Islet of Langerhans (tissue), 1 donor: ENCODE measurements at regions not wholly inside any gene's neighbourhood (a gene's known extent, or its start where the extent isn't known, plus 50 kb on each side); places are given as distances from the start of the nearest gene placed in this dataset.

Source experiments
- FAIRE-seq: peaks from one replicate; lab custom pipeline; 2011; peaks lifted over from hg19 to GRCh38; lab: Jason Lieb, UNC

DNA sequence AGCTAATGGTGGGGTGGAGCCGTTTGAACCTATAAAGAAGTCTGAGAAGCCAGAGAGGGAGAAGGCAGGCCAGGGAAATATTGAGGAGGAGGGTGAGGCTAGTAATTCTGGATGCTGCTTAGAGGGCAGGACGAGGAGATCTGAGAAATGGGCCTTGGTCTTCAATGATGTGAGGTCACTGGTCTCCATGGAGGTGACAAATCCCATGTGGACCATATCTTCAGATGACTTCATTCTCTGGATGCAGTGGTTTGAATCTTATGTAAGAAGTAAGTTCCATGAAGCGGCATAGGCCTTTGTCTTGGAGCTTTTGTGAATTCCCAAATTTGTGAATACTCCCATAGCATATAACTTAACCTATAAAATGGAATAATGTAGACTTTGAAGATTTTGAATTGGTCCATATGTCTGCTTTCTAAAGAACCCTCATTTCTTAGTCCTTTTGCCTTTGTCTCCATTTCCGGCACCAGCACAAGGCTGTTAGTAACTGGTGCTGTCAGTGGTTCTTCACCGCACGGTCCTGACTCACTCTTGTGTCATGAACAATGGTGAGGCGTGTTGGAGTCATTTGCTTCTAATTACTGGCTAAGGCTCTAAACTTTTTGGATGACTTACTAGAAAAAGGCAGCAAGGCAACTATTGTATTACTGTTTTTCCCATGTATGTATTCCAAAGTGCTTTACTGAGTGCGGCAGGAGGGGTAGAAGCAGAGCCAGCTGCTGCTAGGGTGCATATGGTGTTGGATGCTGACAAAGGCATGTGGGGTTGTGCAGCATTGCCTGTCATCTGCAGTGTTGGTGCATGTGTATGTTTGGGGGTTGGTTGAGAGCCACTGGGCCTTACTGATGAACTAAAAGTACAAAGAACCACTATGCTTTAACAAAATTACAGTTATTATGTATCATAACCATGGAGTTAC is 279.3 kb upstream of the C2CD4B start:
- FAIRE-seq, result no peak

GRCh38 chr15:62445244-62445643 is 280.2 kb upstream of the C2CD4B start:
- no peak for FAIRE-seq

DNA sequence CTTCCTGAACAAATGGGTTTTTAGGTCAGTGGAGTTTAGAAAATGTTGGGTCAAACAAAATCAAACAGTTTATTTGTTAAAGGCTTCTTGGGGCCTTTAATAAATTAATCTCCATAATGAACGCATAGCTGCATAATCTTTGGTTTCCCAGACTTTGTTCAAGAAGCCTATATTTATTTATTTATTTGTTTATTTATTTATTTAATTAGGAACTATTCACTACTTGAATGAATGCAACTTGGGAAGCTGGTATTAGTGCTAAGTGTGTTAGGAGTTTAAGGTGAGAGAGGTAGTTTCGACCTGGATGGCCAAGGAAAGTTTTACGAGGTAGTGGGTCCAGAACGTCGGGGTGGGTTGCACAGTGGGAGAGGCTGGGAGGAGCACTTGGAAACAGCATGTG is 281.9 kb upstream of the C2CD4B start:
- FAIRE-seq, result no peak

- no peak for FAIRE-seq
Observed at GRCh38 chr15:62447742-62448141, 282.7 kb upstream of the C2CD4B start.

GRCh38 chr15:62449638-62450037 is 284.6 kb upstream of the C2CD4B start:
- FAIRE-seq, result no peak

- no peak for FAIRE-seq
Observed at GRCh38 chr15:62450061-62450460, 285.0 kb upstream of the C2CD4B start.

- FAIRE-seq, result peak; percentile 49
Observed at GRCh38 chr15:62452026-62452425, 286.9 kb upstream of the C2CD4B start.

- FAIRE-seq, result no peak
Observed at GRCh38 chr15:62452667-62453066, 287.6 kb upstream of the C2CD4B start.

GRCh38 chr15:62453375-62453774 is 288.3 kb upstream of the C2CD4B start:
- no peak for FAIRE-seq

DNA sequence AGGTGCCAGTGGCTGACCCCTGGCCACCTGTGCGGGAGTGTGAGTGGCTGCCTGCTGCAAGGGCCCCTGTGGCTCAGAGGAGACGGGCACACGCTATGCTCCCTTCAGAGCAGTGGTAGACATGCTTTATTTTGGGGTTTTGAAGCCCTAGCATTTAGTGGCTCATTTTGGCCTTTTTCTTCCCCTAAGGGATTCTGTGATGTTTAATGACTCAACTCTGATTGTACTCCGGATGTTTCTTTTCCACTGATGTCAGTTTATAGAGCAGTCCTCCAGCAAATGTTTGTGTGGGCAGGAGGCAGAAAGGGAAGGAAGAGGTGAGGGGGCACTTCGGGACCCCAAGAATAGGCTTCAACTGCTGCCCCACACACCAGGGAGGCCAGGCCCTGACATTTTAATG is 288.9 kb upstream of the C2CD4B start:
- no peak for FAIRE-seq

GRCh38 chr15:62454567-62455172 is 289.6 kb upstream of the C2CD4B start:
- FAIRE-seq, result no peak

DNA sequence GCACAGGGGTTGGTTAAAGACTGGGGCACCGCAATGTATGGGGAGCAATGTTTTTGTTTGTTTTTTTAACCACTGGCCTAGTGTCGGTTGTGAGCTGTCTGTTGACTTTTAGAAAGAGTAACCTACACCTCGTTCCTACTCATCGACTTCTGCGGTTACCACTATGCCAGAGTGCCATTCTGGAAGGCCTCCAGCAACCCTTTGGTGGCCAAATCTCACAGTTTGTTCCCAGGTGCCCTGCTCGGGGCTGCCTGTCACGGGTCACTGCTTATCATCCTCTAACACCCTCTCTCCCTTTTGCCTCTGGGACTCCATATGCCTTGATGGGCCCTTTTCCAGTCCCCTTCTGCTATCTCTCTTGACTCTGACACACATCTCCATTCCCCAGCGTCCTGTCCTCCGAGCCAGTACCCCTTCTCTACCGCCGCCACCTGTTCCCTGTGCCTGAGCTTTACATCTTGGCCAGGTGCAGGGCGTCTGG is 290.4 kb upstream of the C2CD4B start:
- FAIRE-seq, result no peak

DNA sequence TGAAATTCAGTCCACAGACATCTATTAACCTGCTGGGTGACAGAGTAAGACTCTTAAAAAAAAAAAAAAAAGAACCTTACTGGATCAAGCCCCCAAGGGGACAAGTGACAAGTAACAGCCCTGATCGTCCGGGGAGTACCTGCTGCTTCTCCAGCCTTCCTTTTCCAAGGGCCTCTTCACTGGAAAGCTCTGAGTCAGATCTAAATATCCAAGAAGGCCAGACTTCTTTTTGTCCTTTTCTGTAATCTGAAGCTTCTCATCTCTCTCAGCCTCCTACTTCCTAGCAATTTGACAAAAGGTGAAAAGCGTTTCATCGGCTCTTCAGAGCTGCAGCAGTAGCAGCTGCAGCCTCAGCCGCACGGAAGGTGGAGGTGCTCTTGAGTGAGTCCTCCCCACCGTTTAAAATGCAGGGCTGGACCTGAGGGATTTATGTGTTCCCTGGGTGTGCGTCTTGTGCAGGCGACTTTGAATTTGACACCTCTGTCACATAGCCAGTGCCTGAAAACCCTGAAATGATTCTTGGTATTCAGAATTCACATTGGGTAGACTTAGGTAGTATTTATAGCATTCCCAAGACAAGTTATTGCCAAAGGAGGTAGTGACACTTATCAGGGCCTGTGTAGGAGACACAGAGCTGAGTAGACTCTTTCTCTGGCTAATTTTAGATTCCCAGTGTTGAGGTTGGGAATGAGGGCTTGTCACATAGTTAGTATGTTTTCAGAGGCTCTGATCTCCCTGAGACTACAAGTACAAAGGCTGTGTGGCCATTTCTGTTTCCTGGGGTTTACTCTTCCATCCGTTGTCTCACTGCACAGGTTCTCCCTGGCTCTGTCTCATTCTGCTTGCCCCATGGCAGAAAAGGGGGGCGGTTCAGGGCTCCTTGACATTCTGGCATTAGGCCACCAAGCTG is 291.2 kb upstream of the C2CD4B start:
- FAIRE-seq, result no peak

DNA sequence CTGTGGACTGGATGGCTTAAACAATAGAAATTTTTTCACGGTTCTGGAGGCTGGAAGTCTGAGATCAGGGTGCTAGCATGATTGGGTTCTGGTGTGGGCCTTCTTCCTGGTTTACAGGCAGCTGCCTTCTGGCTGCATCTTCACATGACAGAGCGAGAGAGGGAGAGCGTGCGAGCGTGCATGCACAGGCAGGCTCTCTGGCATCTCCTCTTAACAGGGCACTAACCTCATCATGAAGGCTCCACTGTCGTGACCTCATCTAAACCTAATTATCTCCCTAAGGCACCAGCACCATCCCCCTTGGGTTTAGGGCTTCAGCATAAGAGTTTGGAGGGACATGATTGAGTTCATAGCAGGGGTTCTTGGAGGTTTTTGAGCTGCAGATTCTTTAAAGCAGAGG is 292.0 kb upstream of the C2CD4B start:
- no peak for FAIRE-seq

- no peak for FAIRE-seq
Observed at GRCh38 chr15:62459875-62460274, 294.8 kb upstream of the C2CD4B start.

DNA sequence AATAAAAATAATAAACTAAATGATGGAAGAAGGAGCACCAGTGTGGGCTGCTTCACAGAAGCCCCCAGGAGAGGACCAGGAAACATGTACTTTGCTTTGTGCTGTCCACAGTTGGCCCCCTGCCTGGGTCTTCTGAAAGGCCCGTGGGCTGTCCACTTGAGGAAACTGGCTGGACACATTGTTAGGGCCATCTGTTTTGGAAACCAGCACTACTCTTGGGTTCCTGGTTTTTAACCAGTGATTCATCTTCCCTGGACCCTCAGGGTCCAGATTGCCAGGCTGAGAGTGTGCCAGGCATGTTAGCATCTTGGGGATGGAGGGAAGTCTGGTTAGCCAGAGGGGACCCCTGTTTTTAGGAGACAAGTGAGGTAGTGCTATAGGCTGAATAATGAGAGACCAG is 297.2 kb upstream of the C2CD4B start:
- FAIRE-seq, result no peak

- no peak for FAIRE-seq
Observed at GRCh38 chr15:62462721-62463120, 297.6 kb upstream of the C2CD4B start.

DNA sequence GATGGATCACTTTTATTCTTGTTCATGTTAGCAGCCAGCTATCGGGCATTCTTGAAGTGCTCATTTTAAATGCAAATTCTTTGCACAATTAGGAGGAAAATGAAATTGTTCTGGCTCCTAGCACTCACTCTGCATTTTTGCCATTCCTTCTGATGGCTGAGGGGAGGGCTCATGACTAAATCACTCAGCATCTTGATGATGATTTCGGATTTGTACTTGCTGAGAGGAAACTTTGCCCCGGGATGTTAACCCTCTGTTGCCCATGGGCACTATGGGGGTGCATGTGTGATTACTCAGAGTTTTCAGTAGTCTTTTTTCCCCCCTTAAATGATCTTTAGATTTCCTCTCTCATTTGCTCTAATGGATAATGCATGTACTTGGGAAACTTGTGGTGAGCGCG is 299.6 kb upstream of the C2CD4B start:
- no peak for FAIRE-seq

DNA sequence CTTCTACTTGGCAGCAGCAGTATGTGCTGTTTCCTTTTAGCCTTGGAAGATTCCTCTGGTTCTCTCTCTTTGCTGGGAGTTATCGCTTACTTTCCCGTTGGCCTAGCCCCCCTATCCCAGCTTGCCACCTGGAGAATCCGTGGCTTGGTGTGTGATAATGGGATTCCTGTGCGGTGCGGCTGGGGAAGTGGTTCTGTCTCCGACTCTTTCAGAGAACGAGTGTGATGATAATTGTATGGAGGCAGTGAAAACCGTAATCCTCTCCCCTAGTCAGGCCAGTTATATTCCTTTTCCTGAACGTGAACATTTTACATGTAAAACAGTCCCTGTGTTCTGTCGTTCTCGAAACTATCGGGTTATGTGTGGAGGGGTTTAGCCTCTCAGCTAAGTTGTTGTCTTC is 300.1 kb upstream of the C2CD4B start:
- no peak for FAIRE-seq

- no peak for FAIRE-seq
Observed at GRCh38 chr15:62469478-62469873, 304.4 kb upstream of the C2CD4B start.

DNA sequence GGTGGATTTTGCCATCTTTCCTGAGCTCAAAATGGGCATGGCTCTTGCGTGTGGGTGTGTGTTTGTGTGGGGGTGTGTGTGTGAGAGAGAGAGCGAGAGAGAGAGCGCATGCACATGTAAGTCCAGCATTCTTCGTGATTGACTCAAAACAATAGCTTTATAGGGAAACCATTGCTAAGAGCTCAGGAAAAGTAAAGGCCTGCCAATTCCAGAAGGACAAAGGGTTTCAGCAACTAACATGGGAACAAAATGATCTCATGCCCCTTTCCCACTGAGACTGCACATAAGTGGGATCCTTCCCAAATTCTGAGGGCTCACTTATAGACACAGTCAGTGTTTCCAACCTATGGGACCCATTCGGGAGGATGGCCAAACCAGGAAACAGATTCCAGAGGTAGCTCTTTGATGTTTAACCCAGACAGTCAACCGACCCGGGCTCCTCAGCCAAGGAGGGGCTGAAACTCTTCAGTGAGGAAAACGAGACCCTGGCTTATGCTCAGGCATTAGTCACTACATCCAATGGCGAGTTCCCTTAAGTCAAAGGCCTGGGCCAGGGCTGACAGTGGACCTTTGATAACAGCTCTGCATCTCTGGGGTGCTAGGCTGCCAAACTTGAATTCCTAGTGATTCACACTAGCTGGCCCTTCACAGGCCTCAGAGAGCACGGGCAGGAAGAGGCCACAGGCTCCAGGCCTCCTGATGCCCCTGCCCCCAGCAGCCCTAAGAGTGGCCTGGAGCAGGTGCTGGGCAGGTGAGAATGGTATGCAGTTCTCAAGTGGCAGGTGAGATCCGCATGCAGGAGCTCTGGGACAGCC is 305.0 kb upstream of the C2CD4B start:
- no peak for FAIRE-seq
